ENCODE measurements at regions not wholly inside any gene's neighbourhood (a gene's known extent, or its start where the extent isn't known, plus 50 kb on each side); places are given as distances from the start of the nearest gene placed in this dataset.

- H3K18ac ChIP-seq (ENCODE audit: low read length) = no peak overlapping the region
- H2BK15ac ChIP-seq (ENCODE audit: low read length) = no peak overlapping the region
- WGBS, 2 donors (ENCODE audit: extremely low coverage in 2 of 2, insufficient read length in 2 of 2, insufficient replicate concordance in 1 of 2) = no CpG with 5 or more reads among the region's 5 CpGs
- no peaks in the 10 kb centered on the region for H3K27me3 ChIP-seq (ENCODE audit: control insufficient read depth in 3 of 3, insufficient read depth in 3 of 3, low read depth in 1 of 3, low read length in 3 of 3)
- peak overlapping the region; percentile 84 for H2AFZ ChIP-seq (ENCODE audit: low read length)
- no peak overlapping the region for H2BK12ac ChIP-seq (ENCODE audit: low read length)
- no peak overlapping the region for H3K4me2 ChIP-seq (ENCODE audit: insufficient read depth, low read length, poor library complexity, severe bottlenecking)
- no peak overlapping the region for H3K9ac ChIP-seq (ENCODE audit: low read depth, low read length, poor library complexity)
- H2BK120ac ChIP-seq (ENCODE audit: low read depth, low read length) = no peak overlapping the region
- H2AK5ac ChIP-seq (ENCODE audit: low read depth, low read length) = no peak overlapping the region
- no peaks in the 10 kb centered on the region for H3K79me1 ChIP-seq (ENCODE audit: low read depth, low read length)
- H3K14ac ChIP-seq (ENCODE audit: low read length) = no peak overlapping the region
- H2BK5ac ChIP-seq (ENCODE audit: low read length) = no peak overlapping the region
- peaks cover 0 to 5% of the 10 kb centered on the region in 2 donors for H3K4me1 ChIP-seq (ENCODE audit: control insufficient read depth in 2 of 2, insufficient read depth in 1 of 2, low read depth in 1 of 2, low read length in 2 of 2)
- H3K27ac ChIP-seq (replicated peaks; ENCODE audit: low read length) = peak overlapping the region; percentile 25
- H4K8ac ChIP-seq (ENCODE audit: low read depth, low read length) = no peak overlapping the region
- no peaks in the 10 kb centered on the region for H3K9me3 ChIP-seq (replicated peaks in 1 of 2; ENCODE audit: control insufficient read depth in 2 of 2, insufficient read depth in 1 of 2, low read depth in 1 of 2, low read length in 2 of 2)
- H3K4me3 ChIP-seq (ENCODE audit: low read length in 2 of 2) = no peak overlapping the region
- no peak overlapping the region for H4K91ac ChIP-seq (ENCODE audit: low read depth, low read length, poor library complexity)
- DNase-seq (ENCODE audit: low spot score) = no peak
- H3K4ac ChIP-seq (ENCODE audit: low read length) = no peak overlapping the region
- H3K36me3 ChIP-seq (replicated peaks in 1 of 2; ENCODE audit: control insufficient read depth in 2 of 2, insufficient read depth in 2 of 2, low read length in 2 of 2) = no peaks in the 10 kb centered on the region
- H3K23ac ChIP-seq (ENCODE audit: low read depth, low read length, poor library complexity) = no peak overlapping the region
Measured at GRCh38 chr14:28661171-28661772, 105.3 kb upstream of the FOXG1 start.

DNA sequence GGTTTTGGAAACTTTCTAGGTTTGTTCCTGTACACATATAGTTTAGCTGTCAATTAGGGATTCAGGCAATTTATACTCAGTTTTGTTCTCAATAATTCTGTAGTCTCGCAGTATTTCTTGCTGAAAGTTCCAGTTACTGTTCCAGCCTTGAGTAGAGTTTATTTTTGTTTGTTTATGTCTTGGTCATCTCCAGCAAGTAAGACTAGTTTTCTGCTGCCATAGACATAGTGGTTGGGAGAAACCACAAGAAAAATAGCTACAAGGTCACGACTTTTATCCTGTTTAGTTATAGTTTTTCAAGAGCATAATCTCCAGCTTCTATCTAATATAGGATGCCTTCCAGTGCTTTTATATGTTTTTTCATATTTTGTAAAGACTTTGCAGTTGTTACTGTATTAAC lies 99.6 kb upstream of the FOXG1 start:
- Histone ChIP-seq H4K8ac (ENCODE audit: low read depth, low read length) (no peak overlapping the region), H3K4me3 (ENCODE audit: low read length in 2 of 2) (no peak overlapping the region), H3K9me3 (replicated peaks in 1 of 2; ENCODE audit: control insufficient read depth in 2 of 2, insufficient read depth in 1 of 2, low read depth in 1 of 2, low read length in 2 of 2) (no peaks in the 10 kb centered on the region), H2BK12ac (ENCODE audit: low read length) (no peak overlapping the region), H3K23ac (ENCODE audit: low read depth, low read length, poor library complexity) (no peak overlapping the region), H3K4ac (ENCODE audit: low read length) (no peak overlapping the region), H2BK5ac (ENCODE audit: low read length) (no peak overlapping the region), H3K9ac (ENCODE audit: low read depth, low read length, poor library complexity) (no peak overlapping the region), H3K18ac (ENCODE audit: low read length) (no peak overlapping the region), H2BK15ac (ENCODE audit: low read length) (no peak overlapping the region), H3K4me2 (ENCODE audit: insufficient read depth, low read length, poor library complexity, severe bottlenecking) (no peak overlapping the region), H3K27ac (replicated peaks; ENCODE audit: low read length) (no peak overlapping the region), H2BK120ac (ENCODE audit: low read depth, low read length) (no peak overlapping the region), H3K14ac (ENCODE audit: low read length) (no peak overlapping the region), H4K91ac (ENCODE audit: low read depth, low read length, poor library complexity) (no peak overlapping the region), H3K27me3 (ENCODE audit: control insufficient read depth in 3 of 3, insufficient read depth in 3 of 3, low read depth in 1 of 3, low read length in 3 of 3) (no peaks in the 10 kb centered on the region), H3K79me1 (ENCODE audit: low read depth, low read length) (no peaks in the 10 kb centered on the region), H3K36me3 (replicated peaks in 1 of 2; ENCODE audit: control insufficient read depth in 2 of 2, insufficient read depth in 2 of 2, low read length in 2 of 2) (no peaks in the 10 kb centered on the region), H2AFZ (ENCODE audit: low read length) (no peak overlapping the region), H2AK5ac (ENCODE audit: low read depth, low read length) (no peak overlapping the region), H3K4me1 (ENCODE audit: control insufficient read depth in 2 of 2, insufficient read depth in 1 of 2, low read depth in 1 of 2, low read length in 2 of 2) (no peaks in the 10 kb centered on the region)
- WGBS, 2 donors (ENCODE audit: extremely low coverage in 2 of 2, insufficient read length in 2 of 2, insufficient replicate concordance in 1 of 2) = no CpG with 5 or more reads among the region's 2 CpGs
- DNase-seq (ENCODE audit: low spot score) = no peak

DNA sequence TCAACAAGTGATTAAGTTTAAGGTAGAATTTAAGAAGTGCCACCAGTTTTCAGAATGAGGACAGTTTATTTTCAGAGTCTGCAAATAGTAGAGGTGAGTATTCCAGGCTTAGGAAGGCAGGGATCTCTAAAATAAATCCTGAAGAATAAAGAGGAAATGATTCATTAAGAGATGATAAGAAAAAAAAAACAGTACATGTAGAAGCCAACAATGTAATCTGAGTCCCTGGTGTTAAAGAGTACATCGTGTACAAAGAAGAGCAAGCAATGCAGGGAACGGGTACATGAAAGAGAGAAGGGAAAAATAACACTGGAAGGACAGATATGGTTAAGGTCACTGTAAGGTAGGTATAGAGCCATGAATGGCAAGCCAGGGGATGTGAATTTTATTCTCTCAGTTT lies 95.2 kb upstream of the FOXG1 start:
- Histone ChIP-seq H2AFZ (ENCODE audit: low read length) (no peak overlapping the region), H3K14ac (ENCODE audit: low read length) (no peak overlapping the region), H3K79me1 (ENCODE audit: low read depth, low read length) (no peaks in the 10 kb centered on the region), H4K8ac (ENCODE audit: low read depth, low read length) (no peak overlapping the region), H2BK15ac (ENCODE audit: low read length) (no peak overlapping the region), H3K4ac (ENCODE audit: low read length) (no peak overlapping the region), H3K9me3 (replicated peaks in 1 of 2; ENCODE audit: control insufficient read depth in 2 of 2, insufficient read depth in 1 of 2, low read depth in 1 of 2, low read length in 2 of 2) (no peaks in the 10 kb centered on the region), H2BK120ac (ENCODE audit: low read depth, low read length) (no peak overlapping the region), H3K4me2 (ENCODE audit: insufficient read depth, low read length, poor library complexity, severe bottlenecking) (no peak overlapping the region), H3K4me1 (ENCODE audit: control insufficient read depth in 2 of 2, insufficient read depth in 1 of 2, low read depth in 1 of 2, low read length in 2 of 2) (no peaks in the 10 kb centered on the region), H3K27ac (replicated peaks; ENCODE audit: low read length) (no peak overlapping the region), H3K9ac (ENCODE audit: low read depth, low read length, poor library complexity) (no peak overlapping the region), H3K18ac (ENCODE audit: low read length) (no peak overlapping the region), H2AK5ac (ENCODE audit: low read depth, low read length) (no peak overlapping the region), H2BK5ac (ENCODE audit: low read length) (no peak overlapping the region), H4K91ac (ENCODE audit: low read depth, low read length, poor library complexity) (no peak overlapping the region), H3K27me3 (ENCODE audit: control insufficient read depth in 3 of 3, insufficient read depth in 3 of 3, low read depth in 1 of 3, low read length in 3 of 3) (no peaks in the 10 kb centered on the region), H3K4me3 (ENCODE audit: low read length in 2 of 2) (no peak overlapping the region), H2BK12ac (ENCODE audit: low read length) (no peak overlapping the region), H3K36me3 (replicated peaks in 1 of 2; ENCODE audit: control insufficient read depth in 2 of 2, insufficient read depth in 2 of 2, low read length in 2 of 2) (no peaks in the 10 kb centered on the region), H3K23ac (ENCODE audit: low read depth, low read length, poor library complexity) (no peak overlapping the region)
- WGBS, 2 donors (ENCODE audit: extremely low coverage in 2 of 2, insufficient read length in 2 of 2, insufficient replicate concordance in 1 of 2) = no CpG with 5 or more reads among the region's 2 CpGs
- no peak for DNase-seq (ENCODE audit: low spot score)

- Histone ChIP-seq H2BK15ac (ENCODE audit: low read length) (no peak overlapping the region), H4K91ac (ENCODE audit: low read depth, low read length, poor library complexity) (no peak overlapping the region), H4K8ac (ENCODE audit: low read depth, low read length) (no peak overlapping the region), H3K9me3 (replicated peaks in 1 of 2; ENCODE audit: control insufficient read depth in 2 of 2, insufficient read depth in 1 of 2, low read depth in 1 of 2, low read length in 2 of 2) (no peaks in the 10 kb centered on the region), H2BK120ac (ENCODE audit: low read depth, low read length) (no peak overlapping the region), H2AFZ (ENCODE audit: low read length) (no peak overlapping the region), H3K4me2 (ENCODE audit: insufficient read depth, low read length, poor library complexity, severe bottlenecking) (no peak overlapping the region), H3K23ac (ENCODE audit: low read depth, low read length, poor library complexity) (no peak overlapping the region), H3K9ac (ENCODE audit: low read depth, low read length, poor library complexity) (no peak overlapping the region), H3K27me3 (ENCODE audit: control insufficient read depth in 3 of 3, insufficient read depth in 3 of 3, low read depth in 1 of 3, low read length in 3 of 3) (no peaks in the 10 kb centered on the region), H3K79me1 (ENCODE audit: low read depth, low read length) (no peaks in the 10 kb centered on the region), H2BK12ac (ENCODE audit: low read length) (no peak overlapping the region), H3K14ac (ENCODE audit: low read length) (no peak overlapping the region), H2BK5ac (ENCODE audit: low read length) (no peak overlapping the region), H3K4me3 (ENCODE audit: low read length in 2 of 2) (no peak overlapping the region), H3K18ac (ENCODE audit: low read length) (no peak overlapping the region), H2AK5ac (ENCODE audit: low read depth, low read length) (no peak overlapping the region), H3K36me3 (replicated peaks in 1 of 2; ENCODE audit: control insufficient read depth in 2 of 2, insufficient read depth in 2 of 2, low read length in 2 of 2) (no peaks in the 10 kb centered on the region), H3K27ac (replicated peaks; ENCODE audit: low read length) (no peak overlapping the region), H3K4ac (ENCODE audit: low read length) (no peak overlapping the region), H3K4me1 (ENCODE audit: control insufficient read depth in 2 of 2, insufficient read depth in 1 of 2, low read depth in 1 of 2, low read length in 2 of 2) (no peaks in the 10 kb centered on the region)
- no peak for DNase-seq (ENCODE audit: low spot score)
- no CpG with 5 or more reads among the region's 4 CpGs for WGBS, 2 donors (ENCODE audit: extremely low coverage in 2 of 2, insufficient read length in 2 of 2, insufficient replicate concordance in 1 of 2)
Measured at GRCh38 chr14:28673056-28673455, 93.5 kb upstream of the FOXG1 start.

Measured in neuronal stem cell (in vitro differentiated cells).